HFFc6 (cell line): ENCODE measurements at regions not wholly inside any gene's neighbourhood (a gene's known extent, or its start where the extent isn't known, plus 50 kb on each side); places are given as distances from the start of the nearest gene placed in this dataset.

ENCODE experiments used
- DNase-seq: peaks from one replicate; pipeline ENCODE4 v3.0.0-alpha.2; 2018
- H3K27ac Mint-ChIP-seq: 2 replicates; pipeline ENCODE4 v1.8.0; 2020; ENCODE audit warnings: mild to moderate bottlenecking, mixed read lengths
- H3K27me3 Mint-ChIP-seq: 2 replicates; pipeline ENCODE4 v1.8.0; 2021; ENCODE audit warnings: mild to moderate bottlenecking, moderate library complexity, mixed read lengths; ENCODE audit not compliant: insufficient read depth
- H3K36me3 Mint-ChIP-seq: 2 replicates; pipeline ENCODE4 v1.8.0; 2021; ENCODE audit warnings: low read depth, mixed read lengths
- H3K4me1 Mint-ChIP-seq: 2 replicates; pipeline ENCODE4 v1.8.0; 2020; ENCODE audit warnings: low read depth, mixed read lengths
- H3K4me3 Mint-ChIP-seq: 2 replicates; pipeline ENCODE4 v1.8.0; 2020; ENCODE audit warnings: mild to moderate bottlenecking, moderate library complexity, mixed read lengths
- H3K9me3 Mint-ChIP-seq: 2 replicates; pipeline ENCODE4 v1.8.0; 2020; ENCODE audit warnings: mild to moderate bottlenecking, mixed read lengths
- CTCF ChIP-seq: fragments of 200-600 bp; sonication (generic); IDR thresholded peaks from 2 replicates; pipeline ENCODE4 v1.5.0; 2021; ENCODE audit warnings: antibody characterized with exemption, mild to moderate bottlenecking

GRCh38 chr6:74054190-74054589 is 358.2 kb downstream of the CD109 start:
- DNase-seq: no peak
- H3K4me3 Mint-ChIP-seq: no peak overlapping the region
- H3K9me3 Mint-ChIP-seq: no peaks in the 10 kb centered on the region
- TF ChIP-seq CTCF: no peak
- H3K4me1 Mint-ChIP-seq: no peaks in the 10 kb centered on the region
- H3K36me3 Mint-ChIP-seq: no peaks in the 10 kb centered on the region
- H3K27ac Mint-ChIP-seq: no peak overlapping the region
- peaks cover 4% of the 10 kb centered on the region; the same call in 1 of the 2 replicates for H3K27me3 Mint-ChIP-seq

GRCh38 chr6:74050921-74051320 is 354.9 kb downstream of the CD109 start:
- Mint-ChIP-seq H3K4me1 (peaks cover 5% of the 10 kb centered on the region), H3K4me3 (no peak overlapping the region), H3K9me3 (no peaks in the 10 kb centered on the region), H3K36me3 (no peaks in the 10 kb centered on the region), H3K27me3 (peaks cover 4% of the 10 kb centered on the region; the same call in 1 of the 2 replicates), H3K27ac (no peak overlapping the region)
- DNase-seq: no peak
- TF ChIP-seq CTCF: no peak

GRCh38 chr6:74048387-74048786 is 352.4 kb downstream of the CD109 start:
- H3K9me3 Mint-ChIP-seq: no peaks in the 10 kb centered on the region
- H3K4me1 Mint-ChIP-seq: peaks cover 15% of the 10 kb centered on the region
- no peak for TF ChIP-seq CTCF
- H3K27ac Mint-ChIP-seq: no peak overlapping the region
- H3K36me3 Mint-ChIP-seq: no peaks in the 10 kb centered on the region
- no peak overlapping the region for H3K4me3 Mint-ChIP-seq
- DNase-seq: no peak
- H3K27me3 Mint-ChIP-seq: peaks cover under 1% of the 10 kb centered on the region; the same call in 1 of the 2 replicates

GRCh38 chr6:74044417-74045096 is 348.6 kb downstream of the CD109 start:
- H3K4me3 Mint-ChIP-seq: no peak overlapping the region
- H3K27ac Mint-ChIP-seq: no peak overlapping the region
- TF ChIP-seq CTCF: no peak
- no peaks in the 10 kb centered on the region for H3K27me3 Mint-ChIP-seq
- peaks cover 27% of the 10 kb centered on the region for H3K4me1 Mint-ChIP-seq
- no peaks in the 10 kb centered on the region for H3K36me3 Mint-ChIP-seq
- DNase-seq: peak; percentile 9
- no peaks in the 10 kb centered on the region for H3K9me3 Mint-ChIP-seq

- no peak overlapping the region for H3K27ac Mint-ChIP-seq
- no peaks in the 10 kb centered on the region for H3K9me3 Mint-ChIP-seq
- no peak overlapping the region for H3K4me3 Mint-ChIP-seq
- no peaks in the 10 kb centered on the region for H3K27me3 Mint-ChIP-seq
- peaks cover 28% of the 10 kb centered on the region for H3K4me1 Mint-ChIP-seq
- no peak for DNase-seq
- TF ChIP-seq CTCF: no peak
- no peaks in the 10 kb centered on the region for H3K36me3 Mint-ChIP-seq
Observed at GRCh38 chr6:74041420-74041819, 345.4 kb downstream of the CD109 start.
